ENCODE measurements at regions not wholly inside any gene's neighbourhood (a gene's known extent, or its start where the extent isn't known, plus 50 kb on each side); places are given as distances from the start of the nearest gene placed in this dataset.

GRCh38 chr10:123952099-123952498 is 60.5 kb upstream of the CPXM2 start:
- DNase-seq (ENCODE audit: low spot score): no peak

- no peak for DNase-seq (ENCODE audit: low spot score)
Measured at GRCh38 chr10:123948030-123948823, 56.6 kb upstream of the CPXM2 start.

DNA sequence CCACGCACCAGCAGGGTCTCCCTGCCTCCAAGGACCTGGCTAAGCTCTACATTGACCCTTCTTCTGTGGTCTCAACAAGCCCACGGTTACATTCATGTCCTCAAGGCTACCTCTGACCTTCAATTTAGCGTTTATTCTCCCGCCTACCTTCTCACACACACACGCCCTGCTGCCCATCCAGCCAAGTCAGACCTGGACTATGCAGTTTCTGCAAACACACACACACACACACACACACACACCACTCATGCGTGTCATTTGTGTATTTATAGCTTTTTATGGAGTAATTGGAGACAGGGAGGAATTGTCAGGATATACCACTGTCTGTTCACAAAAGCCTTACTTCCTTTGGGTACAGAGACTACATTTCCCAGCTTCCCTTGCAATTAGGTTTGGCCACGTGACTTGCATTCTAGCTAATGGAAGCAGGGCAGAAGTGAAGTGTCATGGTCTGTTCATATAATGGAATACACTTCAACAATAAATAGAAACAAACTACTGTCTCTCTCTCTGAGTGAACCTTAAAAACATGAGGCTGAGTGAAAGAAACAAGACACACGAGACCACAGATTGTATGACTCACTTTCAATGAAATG is 53.8 kb upstream of the CPXM2 start:
- DNase-seq (ENCODE audit: low spot score): peak; percentile 79

DNA sequence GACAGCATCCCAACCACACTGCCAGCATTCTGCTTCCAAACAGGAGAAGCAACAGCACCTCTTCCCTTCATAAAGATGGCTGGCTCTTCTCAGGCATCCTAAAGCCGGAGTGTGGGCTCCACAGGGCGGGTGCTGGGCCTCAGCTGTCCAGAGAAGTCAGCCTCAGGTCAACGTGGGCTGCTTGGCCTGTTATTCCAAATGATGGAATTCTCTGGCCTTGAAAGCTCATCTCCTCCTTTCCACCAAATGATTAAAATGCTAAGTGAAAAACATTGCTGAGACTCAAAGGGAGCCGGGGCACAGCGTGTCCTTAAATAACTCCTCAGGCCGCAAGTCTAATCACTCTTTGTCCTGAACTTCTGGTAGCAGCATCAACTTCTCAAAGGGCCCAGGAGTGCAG is 53.1 kb upstream of the CPXM2 start:
- DNase-seq (ENCODE audit: low spot score): no peak

DNA sequence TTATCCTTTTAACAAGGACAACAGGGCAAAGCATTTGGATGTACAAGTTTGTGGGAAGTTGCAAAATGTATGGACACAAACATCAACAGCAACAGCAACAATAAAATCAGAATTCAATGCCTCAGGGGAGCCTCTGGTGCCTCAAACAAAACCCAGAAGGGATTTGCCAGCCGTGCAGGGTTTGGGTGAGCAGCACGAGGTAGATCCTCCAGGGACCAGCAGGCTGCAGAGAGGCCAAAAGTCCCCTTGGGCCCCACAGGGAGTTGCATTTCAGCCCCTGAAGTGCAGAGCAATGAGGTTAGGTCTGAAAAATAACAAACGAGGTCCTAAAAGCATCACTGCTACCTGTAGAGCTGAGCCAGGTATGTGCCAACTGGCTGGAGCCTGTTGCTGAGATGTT is 51.7 kb upstream of the CPXM2 start:
- DNase-seq (ENCODE audit: low spot score): no peak

- DNase-seq (ENCODE audit: low spot score): no peak
Measured at GRCh38 chr10:123942114-123942861, 50.7 kb upstream of the CPXM2 start.
